Endothelial cell of umbilical vein (primary cell): ENCODE measurements at regions not wholly inside any gene's neighbourhood (a gene's known extent, or its start where the extent isn't known, plus 50 kb on each side); places are given as distances from the start of the nearest gene placed in this dataset.

Experiments
- BruUV-seq: library from RNA; stranded (reverse); fragments of 400-500 nt; replicated peaks from 2 replicates; lab custom pipeline; 2021; lab: Mats Ljungman, UMichigan
- CTCF ChIA-PET: fragments of 300-600, 350-600 bp; sonication (Branson Sonifier 250); formaldehyde crosslinking; loops from one replicate; lab custom pipeline; 2021; ENCODE audit warnings: antibody characterized with exemption, inconsistent platforms; lab: Charles Lee
- POLR2A ChIA-PET: fragments of 300-600, 350-600 bp; sonication (Branson Sonifier 250); formaldehyde crosslinking; loops from one replicate; lab custom pipeline; 2021; ENCODE audit warnings: antibody characterized with exemption, inconsistent platforms; lab: Charles Lee
- DNase-seq: peaks from one replicate; pipeline ENCODE4 v3.0.0-alpha.2; 2011; ENCODE audit warnings: low read depth, low spot score
- FAIRE-seq: peaks from 2 replicates; lab custom pipeline; 2011; peaks lifted over from hg19 to GRCh38; lab: Jason Lieb, UNC
- H2AFZ ChIP-seq: 2 replicates; pipeline ENCODE4 v1.6.0; 2012; ENCODE audit warnings: low read depth, low read length, control low read depth, inconsistent platforms
- H3K27ac ChIP-seq: 2 replicates; pipeline ENCODE4 v1.5.1; 2011; ENCODE audit warnings: low read depth, mild to moderate bottlenecking, control low read depth, low read length, moderate library complexity; ENCODE audit not compliant: insufficient read depth
- H3K27me3 ChIP-seq, 2 experiments: 2 replicates each; pipeline versions ENCODE4 v1.6.0 to v1.6.1; 2011; ENCODE audit warnings: low read length in 2 of 2, mixed read lengths in 1 of 2; ENCODE audit not compliant: control insufficient read depth in 2 of 2, insufficient read depth in 2 of 2
- H3K36me3 ChIP-seq, 2 experiments: 2 replicates in 1 of 2; 3 replicates in 1 of 2; pipeline ENCODE4 v1.5.1; 2011; ENCODE audit warnings: low read length in 2 of 2, mild to moderate bottlenecking in 1 of 2, moderate library complexity in 1 of 2; ENCODE audit not compliant: control insufficient read depth in 2 of 2, insufficient read depth in 2 of 2; ENCODE audit errors: extremely low read depth in 1 of 2
- H3K4me1 ChIP-seq: 3 replicates; pipeline ENCODE4 v1.5.1; 2011; ENCODE audit warnings: mild to moderate bottlenecking, low read length; ENCODE audit not compliant: control insufficient read depth, insufficient read depth; ENCODE audit errors: extremely low read depth
- H3K4me2 ChIP-seq: 2 replicates; pipeline ENCODE4 v1.6.1; 2011; ENCODE audit warnings: low read length, control low read depth, mixed read lengths; ENCODE audit not compliant: insufficient read depth
- H3K4me3 ChIP-seq, 3 experiments: fragments of 200-600 bp in 1 of 3; sonication (generic), shearing (Covaris generic) in 1 of 3; replicated peaks in 1 of 3; 2 replicates each; pipeline ENCODE4 v1.5.1; 2011 to 2016; ENCODE audit warnings: control low read depth in 3 of 3, low read length in 3 of 3, mild to moderate bottlenecking in 2 of 3, inconsistent platforms in 1 of 3, low read depth in 1 of 3, moderate library complexity in 1 of 3; ENCODE audit not compliant: insufficient read depth in 1 of 3
- H3K79me2 ChIP-seq: 2 replicates; pipeline ENCODE4 v1.6.0; 2012; ENCODE audit warnings: low read length, inconsistent platforms; ENCODE audit not compliant: control insufficient read depth, insufficient read depth
- H3K9ac ChIP-seq: replicated peaks from 2 replicates; pipeline ENCODE3; 2011; ENCODE audit warnings: low read length, control low read depth; ENCODE audit not compliant: insufficient read depth; ENCODE audit errors: extremely low read depth
- H3K9me1 ChIP-seq: replicated peaks from 3 replicates; pipeline ENCODE4 v1.6.0; 2011; ENCODE audit warnings: mild to moderate bottlenecking, low read length; ENCODE audit not compliant: control insufficient read depth, insufficient read depth; ENCODE audit errors: extremely low read depth
- H3K9me3 ChIP-seq: replicated peaks from 2 replicates; pipeline ENCODE4 v1.5.1; 2012; ENCODE audit warnings: low read length, inconsistent platforms; ENCODE audit not compliant: control insufficient read depth, insufficient read depth
- H4K20me1 ChIP-seq: replicated peaks from 2 replicates; pipeline ENCODE3; 2011; ENCODE audit warnings: mild to moderate bottlenecking, low read length; ENCODE audit not compliant: control insufficient read depth, insufficient read depth; ENCODE audit errors: extremely low read depth
- CTCF ChIP-seq, 2 donors: IDR thresholded peaks; 1 replicate in 1 of 2; 2 replicates in 1 of 2; pipeline ENCODE4 v1.5.1; 2011; ENCODE audit warnings: low read length in 2 of 2, mild to moderate bottlenecking in 2 of 2, moderate library complexity in 2 of 2, control low read depth in 1 of 2, inconsistent platforms in 1 of 2, low read depth in 1 of 2; ENCODE audit not compliant: insufficient read depth in 1 of 2; ENCODE audit errors: extremely low read depth in 1 of 2
- EZH2 ChIP-seq: IDR thresholded peaks from 2 replicates; pipeline ENCODE4 v1.6.1; 2012; ENCODE audit warnings: borderline replicate concordance, low read depth, mild to moderate bottlenecking, moderate library complexity, low read length, inconsistent platforms; ENCODE audit not compliant: severe bottlenecking
- FOS ChIP-seq: IDR thresholded peaks from 2 replicates; pipeline ENCODE4 v1.6.1; 2011; ENCODE audit warnings: mild to moderate bottlenecking, low read length, moderate library complexity, borderline replicate concordance; ENCODE audit not compliant: insufficient read depth
- GATA2 ChIP-seq: IDR thresholded peaks from 2 replicates; pipeline ENCODE4 v1.7.0; 2011; ENCODE audit warnings: low read depth, mild to moderate bottlenecking, moderate library complexity, mixed read lengths, low read length; ENCODE audit not compliant: insufficient read length, insufficient read depth
- JUN ChIP-seq: IDR thresholded peaks from 2 replicates; pipeline ENCODE4 v1.6.1; 2011; ENCODE audit warnings: borderline replicate concordance, low read depth; ENCODE audit not compliant: insufficient read length, insufficient read depth
- MAX ChIP-seq: IDR thresholded peaks from 2 replicates; pipeline ENCODE4 v1.6.1; 2011; ENCODE audit not compliant: insufficient read depth, insufficient read length
- MYC ChIP-seq: IDR thresholded peaks from one replicate; pipeline ENCODE4 v1.6.1; 2011; ENCODE audit warnings: mild to moderate bottlenecking, low read depth, low read length
- POLR2A ChIP-seq: IDR thresholded peaks from 2 replicates; pipeline ENCODE4 v1.6.1; 2012; ENCODE audit warnings: low read depth, mild to moderate bottlenecking, control low read depth, low read length
- POLR2AphosphoS5 ChIP-seq: IDR thresholded peaks from 2 replicates; pipeline ENCODE4 v1.6.1; 2012; ENCODE audit warnings: low read depth, mild to moderate bottlenecking, control low read depth, low read length, moderate library complexity; ENCODE audit not compliant: insufficient read depth
- dilution Hi-C: fragments of 300-500 bp; cut with MboI; formaldehyde crosslinking; loops from one replicate; pipeline ENCODE4 v1.15.0; 2019; ENCODE audit warnings: low sequenced_read_pairs; ENCODE audit not compliant: extremely low pct_ligation_motif_present
- intact Hi-C: fragments of 100-400 bp; cut with micrococcal nuclease; formaldehyde crosslinking; loops from one replicate; pipeline ENCODE4 v1.10.0; 2022

GRCh38 chr15:37208146-37209040, 108.0 kb upstream of the MEIS2 start:
- POLR2A ChIA-PET, result no interaction called here
- H3K79me2 ChIP-seq, result no peaks in the 10 kb centered on the region
- no peak overlapping the region for H3K27ac ChIP-seq
- intact Hi-C loops (loop anchor here (10.0 kb wide), 1 partner anchor 56 kb away; no protein-coding TSS in a partner anchor), dilution Hi-C loops (no loop called here)
- DNase-seq (no peak), FAIRE-seq (no peak)
- H3K4me1 ChIP-seq, result no peaks in the 10 kb centered on the region
- CTCF ChIA-PET, result no interaction called here
- BruUV-seq, result no TSS peak
- H3K27me3 ChIP-seq, result no peaks in the 10 kb centered on the region
- no peaks in the 10 kb centered on the region for H3K9me1 ChIP-seq
- H3K4me3 ChIP-seq, result no peak overlapping the region
- no peak for TF ChIP-seq GATA2
- TF ChIP-seq POLR2A, result no peak
- no peak for TF ChIP-seq CTCF (IDR thresholded peaks at IDR 0.05; ENCODE audit: extremely low read depth in 1 of 2, insufficient read depth in 1 of 2, low read depth in 1 of 2, low read length in 2 of 2)
- TF ChIP-seq POLR2AphosphoS5, result no peak
- TF ChIP-seq JUN, result no peak
- no peak for TF ChIP-seq MAX
- no peak for TF ChIP-seq EZH2
- no peak for TF ChIP-seq MYC
- TF ChIP-seq FOS, result no peak
- no peak overlapping the region for H2AFZ ChIP-seq
- no peaks in the 10 kb centered on the region for H3K36me3 ChIP-seq
- no peak overlapping the region for H3K9ac ChIP-seq
- no peaks in the 10 kb centered on the region for H4K20me1 ChIP-seq
- H3K9me3 ChIP-seq, result no peaks in the 10 kb centered on the region
- H3K4me2 ChIP-seq, result no peak overlapping the region
